ENCODE measurements at regions not wholly inside any gene's neighbourhood (a gene's known extent, or its start where the extent isn't known, plus 50 kb on each side); places are given as distances from the start of the nearest gene placed in this dataset.

DNA sequence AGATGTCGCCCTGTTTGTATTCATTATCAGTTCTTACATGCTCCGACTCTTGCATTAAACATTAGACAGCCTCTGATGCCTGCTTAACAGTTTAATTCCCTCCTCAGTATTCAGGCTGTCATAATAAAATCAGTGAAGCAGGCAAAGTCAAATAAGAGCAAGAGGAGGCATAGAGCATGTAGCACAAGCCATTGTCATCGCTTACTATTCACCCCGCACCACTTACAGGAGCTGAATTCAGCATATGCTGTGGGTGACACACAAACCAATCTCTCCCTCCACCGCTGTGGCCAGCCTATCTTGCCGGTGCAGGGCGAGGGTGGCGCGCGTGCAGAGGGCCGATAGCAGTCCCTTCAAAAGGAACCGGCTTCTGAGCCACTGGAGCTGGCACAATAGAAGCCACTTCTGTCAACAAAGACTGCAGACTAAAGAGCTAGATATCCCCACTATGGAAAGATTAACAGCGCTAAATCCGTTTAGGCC, 433.2 kb upstream of the MGMT start (continued):
- TF ChIP-seq, protein P1, sequence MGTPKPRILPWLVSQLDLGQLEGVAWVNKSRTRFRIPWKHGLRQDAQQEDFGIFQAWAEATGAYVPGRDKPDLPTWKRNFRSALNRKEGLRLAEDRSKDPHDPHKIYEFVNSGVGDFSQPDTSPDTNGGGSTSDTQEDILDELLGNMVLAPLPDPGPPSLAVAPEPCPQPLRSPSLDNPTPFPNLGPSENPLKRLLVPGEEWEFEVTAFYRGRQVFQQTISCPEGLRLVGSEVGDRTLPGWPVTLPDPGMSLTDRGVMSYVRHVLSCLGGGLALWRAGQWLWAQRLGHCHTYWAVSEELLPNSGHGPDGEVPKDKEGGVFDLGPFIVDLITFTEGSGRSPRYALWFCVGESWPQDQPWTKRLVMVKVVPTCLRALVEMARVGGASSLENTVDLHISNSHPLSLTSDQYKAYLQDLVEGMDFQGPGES (IDR thresholded peaks at IDR 0.05; ENCODE audit: low read depth, low read length), result no peak
- no peak for TF ChIP-seq ELF1 (IDR thresholded peaks at IDR 0.05)
- no peak for TF ChIP-seq RFX5 (IDR thresholded peaks at IDR 0.05; ENCODE audit: low read length)
- TF ChIP-seq RAD21 (IDR thresholded peaks at IDR 0.05; ENCODE audit: low read length), result no peak
- no peak for TF ChIP-seq TCF12 (IDR thresholded peaks at IDR 0.05)
- TF ChIP-seq EZH2phosphoT487 (IDR thresholded peaks at IDR 0.05; ENCODE audit: borderline replicate concordance, low read depth), result no peak
- TF ChIP-seq TAF1 (IDR thresholded peaks at IDR 0.05; ENCODE audit: borderline replicate concordance, low read depth, low read length), result no peak
- no peak for TF ChIP-seq NRF1 (IDR thresholded peaks at IDR 0.05; ENCODE audit: low read depth, low read length)
- no peak for TF ChIP-seq MEF2A (IDR thresholded peaks at IDR 0.05; ENCODE audit: borderline replicate concordance, low read depth)
- TF ChIP-seq YY1 (IDR thresholded peaks at IDR 0.05; ENCODE audit: low read depth), result no peak
- no peak for TF ChIP-seq FOXM1 (IDR thresholded peaks at IDR 0.05; ENCODE audit: low read depth)
- TF ChIP-seq, protein P2, sequence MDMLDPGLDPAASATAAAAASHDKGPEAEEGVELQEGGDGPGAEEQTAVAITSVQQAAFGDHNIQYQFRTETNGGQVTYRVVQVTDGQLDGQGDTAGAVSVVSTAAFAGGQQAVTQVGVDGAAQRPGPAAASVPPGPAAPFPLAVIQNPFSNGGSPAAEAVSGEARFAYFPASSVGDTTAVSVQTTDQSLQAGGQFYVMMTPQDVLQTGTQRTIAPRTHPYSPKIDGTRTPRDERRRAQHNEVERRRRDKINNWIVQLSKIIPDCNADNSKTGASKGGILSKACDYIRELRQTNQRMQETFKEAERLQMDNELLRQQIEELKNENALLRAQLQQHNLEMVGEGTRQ (IDR thresholded peaks at IDR 0.05; ENCODE audit: borderline replicate concordance, low read depth, low read length), result no peak
- TF ChIP-seq, protein P3, sequence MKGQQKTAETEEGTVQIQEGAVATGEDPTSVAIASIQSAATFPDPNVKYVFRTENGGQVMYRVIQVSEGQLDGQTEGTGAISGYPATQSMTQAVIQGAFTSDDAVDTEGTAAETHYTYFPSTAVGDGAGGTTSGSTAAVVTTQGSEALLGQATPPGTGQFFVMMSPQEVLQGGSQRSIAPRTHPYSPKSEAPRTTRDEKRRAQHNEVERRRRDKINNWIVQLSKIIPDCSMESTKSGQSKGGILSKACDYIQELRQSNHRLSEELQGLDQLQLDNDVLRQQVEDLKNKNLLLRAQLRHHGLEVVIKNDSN (IDR thresholded peaks at IDR 0.05; ENCODE audit: borderline replicate concordance, low read depth), result no peak
- no peak for TF ChIP-seq EP300 (IDR thresholded peaks at IDR 0.05; ENCODE audit: borderline replicate concordance in 1 of 2, low read depth in 1 of 2, low read length in 1 of 2)

DNA sequence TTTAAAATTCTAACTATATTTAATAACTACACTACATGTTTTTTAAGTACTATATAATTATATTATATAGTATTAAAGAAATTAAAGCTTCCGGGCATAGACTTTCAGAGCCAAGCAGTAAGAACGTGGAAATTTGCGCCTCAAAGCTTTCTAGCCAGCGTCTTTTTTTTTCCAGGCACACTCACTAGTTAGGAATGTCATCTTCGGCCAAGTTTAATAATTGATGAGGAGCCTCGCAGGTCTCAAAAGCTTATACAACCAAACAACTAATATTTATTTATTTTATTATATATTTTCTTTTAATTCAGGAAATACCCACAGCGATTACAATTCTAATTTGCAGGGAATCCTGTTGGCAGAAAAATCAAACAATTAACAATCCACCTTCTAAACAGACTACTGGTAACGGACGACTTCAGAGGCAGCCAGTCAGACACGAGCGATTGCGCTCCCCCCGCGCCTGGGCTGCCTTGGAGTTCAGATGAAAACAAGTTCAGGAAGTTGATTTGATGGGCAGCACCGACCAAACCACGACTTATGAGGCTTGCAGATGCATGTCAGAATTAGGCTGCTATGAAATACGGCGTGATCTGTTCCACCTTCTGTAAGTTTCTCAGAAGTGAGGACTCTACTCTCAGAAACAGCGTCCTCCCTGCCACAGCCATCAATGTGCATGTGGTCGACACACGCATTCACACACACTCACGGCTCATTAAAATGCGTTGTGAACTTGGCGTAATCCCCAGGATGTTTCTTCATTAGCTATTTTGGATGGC, 431.8 kb upstream of the MGMT start:
- WGBS (ENCODE audit: low lambda C conversion rate), result 60% methylated on average over 24 of the region's 24 CpGs
- H3K27ac ChIP-seq (ENCODE audit: low read depth in 2 of 2, low read length in 1 of 2), result no peak overlapping the region
- H3K9me3 ChIP-seq, result no peaks in the 10 kb centered on the region
- no peaks in the 10 kb centered on the region for H3F3A ChIP-seq (replicated peaks; ENCODE audit: insufficient read depth)
- no peaks in the 10 kb centered on the region for H3K27me3 ChIP-seq (ENCODE audit: insufficient read depth)
- H4K20me1 ChIP-seq (ENCODE audit: insufficient read depth), result no peaks in the 10 kb centered on the region
- DNase-seq, result no peak
- CTCF ChIA-PET, result interaction anchor here (1.0 to 3.8 kb wide), 2 partner anchors 849 to 935 kb away, joined by 3 to 35 read pairs; no protein-coding TSS in a partner anchor
- H3K4me1 ChIP-seq (ENCODE audit: control insufficient read depth in 1 of 2, insufficient read depth in 2 of 2, low read depth in 1 of 2, low read length in 1 of 2), result no peaks in the 10 kb centered on the region; a peak in 1 of 4 replicates
- no peaks in the 10 kb centered on the region for H3K79me2 ChIP-seq (ENCODE audit: insufficient read depth)
- H3K4me2 ChIP-seq, result no peak overlapping the region
- no peak overlapping the region for H2AFZ ChIP-seq (ENCODE audit: low read depth)
- H3K9me2 ChIP-seq, result no peaks in the 10 kb centered on the region
- POLR2A ChIA-PET, result interaction anchor here (0.6 kb wide), 1 partner anchor 639 kb away, joined by 3 read pairs; no protein-coding TSS in a partner anchor
- no peaks in the 10 kb centered on the region for H3K36me3 ChIP-seq (replicated peaks in 1 of 2; ENCODE audit: control insufficient read depth in 1 of 2, insufficient read depth in 2 of 2, low read length in 1 of 2)
- TF ChIP-seq CHD2 (IDR thresholded peaks at IDR 0.05; ENCODE audit: low read length, partially characterized antibody) (no peak), FOXM1 (IDR thresholded peaks at IDR 0.05; ENCODE audit: low read depth) (no peak), TCF12 (IDR thresholded peaks at IDR 0.05) (no peak), MXI1 (IDR thresholded peaks at IDR 0.05; ENCODE audit: low read depth, low read length) (no peak), GABPA (IDR thresholded peaks at IDR 0.05; ENCODE audit: low read depth) (no peak), FOSL2 (IDR thresholded peaks at IDR 0.05; ENCODE audit: borderline replicate concordance, low read depth) (no peak), EZH2phosphoT487 (IDR thresholded peaks at IDR 0.05; ENCODE audit: borderline replicate concordance, low read depth) (no peak), TEAD4 (IDR thresholded peaks at IDR 0.05; ENCODE audit: borderline replicate concordance, insufficient read depth) (no peak), SMC3 (IDR thresholded peaks at IDR 0.05; ENCODE audit: low read depth, low read length) (no peak), MEF2A (IDR thresholded peaks at IDR 0.05; ENCODE audit: borderline replicate concordance, low read depth) (no peak), GATA2 (CRISPR knock-in tag; IDR thresholded peaks at IDR 0.05) (no peak), RXRA (IDR thresholded peaks at IDR 0.05; ENCODE audit: borderline replicate concordance, low read depth) (no peak)
- TF ChIP-seq, protein P4, sequence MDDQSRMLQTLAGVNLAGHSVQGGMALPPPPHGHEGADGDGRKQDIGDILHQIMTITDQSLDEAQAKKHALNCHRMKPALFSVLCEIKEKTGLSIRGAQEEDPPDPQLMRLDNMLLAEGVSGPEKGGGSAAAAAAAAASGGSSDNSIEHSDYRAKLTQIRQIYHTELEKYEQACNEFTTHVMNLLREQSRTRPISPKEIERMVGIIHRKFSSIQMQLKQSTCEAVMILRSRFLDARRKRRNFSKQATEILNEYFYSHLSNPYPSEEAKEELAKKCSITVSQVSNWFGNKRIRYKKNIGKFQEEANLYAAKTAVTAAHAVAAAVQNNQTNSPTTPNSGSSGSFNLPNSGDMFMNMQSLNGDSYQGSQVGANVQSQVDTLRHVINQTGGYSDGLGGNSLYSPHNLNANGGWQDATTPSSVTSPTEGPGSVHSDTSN (IDR thresholded peaks at IDR 0.05), result no peak
- TF ChIP-seq, protein P1 (IDR thresholded peaks at IDR 0.05; ENCODE audit: low read depth, low read length), result no peak
- TF ChIP-seq, protein P2 (IDR thresholded peaks at IDR 0.05; ENCODE audit: borderline replicate concordance, low read depth, low read length), result no peak
- no peak overlapping the region for H3K9ac ChIP-seq
- H3K4me3 ChIP-seq (ENCODE audit: low read depth in 2 of 2, low read length in 1 of 2), result no peak overlapping the region
